HG02610 (cell line): ENCODE measurements at regions not wholly inside any gene's neighbourhood (a gene's known extent, or its start where the extent isn't known, plus 50 kb on each side); places are given as distances from the start of the nearest gene placed in this dataset.
"Not testable (repeated sequence)": the region's sequence is repeated elsewhere in the genome, so short reads cannot be mapped to it uniquely, and the experiment has no call there.

ENCODE experiments used
- ATAC-seq: cut with Tn5 transposase; IDR thresholded peaks from one replicate; pipeline ENCODE4 v1.9.1; 2021; ENCODE audit warnings: mild to moderate bottlenecking, moderate library complexity; ENCODE audit not compliant: unreplicated experiment

GRCh38 chr2:167844714-167845530 is 402.5 kb downstream of the STK39 start:
- ATAC-seq = no peak

GRCh38 chr2:167843657-167844056 is 403.7 kb downstream of the STK39 start:
- ATAC-seq = no peak

GRCh38 chr2:167843217-167843616 is 404.2 kb downstream of the STK39 start:
- ATAC-seq = no peak

GRCh38 chr2:167842047-167842446 is 405.3 kb downstream of the STK39 start:
- ATAC-seq = no peak

- ATAC-seq = not testable (repeated sequence)
These were observed 412.1 kb downstream of the STK39 start for GRCh38 chr2:167835290-167835689.

GRCh38 chr2:167834707-167835106 is 412.7 kb downstream of the STK39 start:
- ATAC-seq = no peak

GRCh38 chr2:167833294-167833693 is 414.1 kb downstream of the STK39 start:
- ATAC-seq = no peak

- ATAC-seq = no peak
These were observed 414.5 kb downstream of the STK39 start for GRCh38 chr2:167832868-167833287.

GRCh38 chr2:167827352-167828097 is 419.9 kb downstream of the STK39 start:
- no peak for ATAC-seq

GRCh38 chr2:167826906-167827305 is 420.5 kb downstream of the STK39 start:
- no peak for ATAC-seq

- no peak for ATAC-seq
These were observed 421.7 kb downstream of the STK39 start for GRCh38 chr2:167825664-167826063.

- no peak for ATAC-seq
These were observed 424.5 kb downstream of the STK39 start for GRCh38 chr2:167822690-167823465.

- ATAC-seq = no peak
These were observed 426.9 kb downstream of the STK39 start for GRCh38 chr2:167820488-167820887.

- no peak for ATAC-seq
These were observed 428.9 kb downstream of the STK39 start for GRCh38 chr2:167818521-167818920.

GRCh38 chr2:167817908-167818307 is 429.5 kb downstream of the STK39 start:
- ATAC-seq = no peak

GRCh38 chr2:167817422-167817821 is 430.0 kb downstream of the STK39 start:
- ATAC-seq = no peak

GRCh38 chr2:167816874-167817290 is 430.5 kb downstream of the STK39 start:
- no peak for ATAC-seq

- no peak for ATAC-seq
These were observed 432.3 kb downstream of the STK39 start for GRCh38 chr2:167814881-167815718.

GRCh38 chr2:167814482-167814880 is 432.9 kb downstream of the STK39 start:
- ATAC-seq = not testable (repeated sequence)

- ATAC-seq = not testable (repeated sequence)
These were observed 437.6 kb downstream of the STK39 start for GRCh38 chr2:167809799-167810198.
